ENCODE measurements at regions not wholly inside any gene's neighbourhood (a gene's known extent, or its start where the extent isn't known, plus 50 kb on each side); places are given as distances from the start of the nearest gene placed in this dataset.

GRCh38 chr21:24042687-24043086 is 1564.6 kb downstream of the MRPL39 start:
- H2BK15ac ChIP-seq (ENCODE audit: low read depth, low read length): no peak overlapping the region
- dilution Hi-C loops (cut with HindIII; ENCODE audit: low sequenced_read_pairs, unreplicated experiment): no loop called here
- ATAC-seq (ENCODE audit: low read depth) (no peak), DNase-seq (no peak)
- no peak overlapping the region for H4K5ac ChIP-seq (ENCODE audit: low read depth, low read length)
- WGBS, 2 experiments (ENCODE audit: extremely low coverage in 2 of 2, insufficient read length in 1 of 2): no CpG with 5 or more reads among the region's 1 CpG
- no peak overlapping the region for H3K14ac ChIP-seq (replicated peaks; ENCODE audit: low read depth, low read length)
- H4K91ac ChIP-seq (ENCODE audit: insufficient read depth, low read depth, low read length): no peak overlapping the region
- no peaks in the 10 kb centered on the region for H3K9me1 ChIP-seq (ENCODE audit: insufficient read depth, low read length)
- intact Hi-C loops (cut with micrococcal nuclease): no loop called here
- no peak overlapping the region for H2BK5ac ChIP-seq (ENCODE audit: low read depth, low read length, poor library complexity, severe bottlenecking)
- H3K79me1 ChIP-seq (ENCODE audit: low read depth in 1 of 2, low read length in 2 of 2): no peaks in the 10 kb centered on the region
- H3K4me1 ChIP-seq (ENCODE audit: control insufficient read depth, insufficient read depth, low read length): no peaks in the 10 kb centered on the region
- H3K4ac ChIP-seq (ENCODE audit: low read depth, low read length): no peak overlapping the region
- H3K27ac ChIP-seq (ENCODE audit: insufficient read depth, low read length): no peak overlapping the region
- no peak overlapping the region for H3K56ac ChIP-seq (ENCODE audit: extremely low read depth, insufficient read depth, low read length)
- no peak overlapping the region for H4K8ac ChIP-seq (ENCODE audit: low read depth in 2 of 2, low read length in 2 of 2)
- ChIA-PET POLR2A (ENCODE audit: unreplicated experiment) (no interaction called here), CTCF (no interaction called here)
- no peak overlapping the region for H2AFZ ChIP-seq (replicated peaks; ENCODE audit: low read length, poor library complexity)
- H2AK9ac ChIP-seq (replicated peaks; ENCODE audit: low read depth, low read length, poor library complexity): no peak overlapping the region
- H3K27me3 ChIP-seq (ENCODE audit: control insufficient read depth, insufficient read depth, low read length): no peaks in the 10 kb centered on the region
- in situ Hi-C loops (cut with MboI; ENCODE audit: low sequenced_read_pairs): no loop called here
- H3K4me2 ChIP-seq (ENCODE audit: low read depth, low read length): no peak overlapping the region
- H3K18ac ChIP-seq (ENCODE audit: low read depth, low read length): no peak overlapping the region
- no peaks in the 10 kb centered on the region for H3K9me3 ChIP-seq (ENCODE audit: control insufficient read depth, insufficient read depth, low read length)
- no peak overlapping the region for H2BK20ac ChIP-seq (ENCODE audit: low read depth, low read length)
- no TSS peak for BruUV-seq (replicated peaks)
- H4K20me1 ChIP-seq (ENCODE audit: insufficient read depth, low read length): no peaks in the 10 kb centered on the region
- H2BK120ac ChIP-seq (ENCODE audit: low read depth, low read length): no peak overlapping the region
- H3K4me3 ChIP-seq (ENCODE audit: insufficient read depth, low read depth, low read length): no peak overlapping the region
- H3K36me3 ChIP-seq (ENCODE audit: control insufficient read depth, insufficient read depth, low read length): no peaks in the 10 kb centered on the region
- TF ChIP-seq RFX5 (IDR thresholded peaks at IDR 0.05; ENCODE audit: low read depth, low read length) (no peak), MAFK (IDR thresholded peaks at IDR 0.05; ENCODE audit: low read depth, low read length) (no peak), ELK1 (IDR thresholded peaks at IDR 0.05; ENCODE audit: borderline replicate concordance, low read depth, low read length) (no peak), FOS (IDR thresholded peaks at IDR 0.05; ENCODE audit: low read depth, low read length) (no peak), USF2 (IDR thresholded peaks at IDR 0.05; ENCODE audit: low read depth, low read length) (no peak), CHD1 (IDR thresholded peaks at IDR 0.05; ENCODE audit: low read depth, low read length) (no peak), SMC3 (IDR thresholded peaks at IDR 0.05; ENCODE audit: low read depth, low read length) (no peak)
- no peak overlapping the region for H3K23ac ChIP-seq (ENCODE audit: low read depth, low read length)
- no peak overlapping the region for H3K9ac ChIP-seq (ENCODE audit: low read depth, low read length)
- H2AK5ac ChIP-seq (ENCODE audit: low read depth, low read length): no peak overlapping the region

Data from IMR-90 (cell line).